ENCODE measurements at regions not wholly inside any gene's neighbourhood (a gene's known extent, or its start where the extent isn't known, plus 50 kb on each side); places are given as distances from the start of the nearest gene placed in this dataset.

GRCh38 chr2:120893811-120894584 is 158.3 kb downstream of the GLI2 start:
- no peak for FAIRE-seq
- intact Hi-C loops (cut with micrococcal nuclease; ENCODE audit: unreplicated experiment) = no loop called here

DNA sequence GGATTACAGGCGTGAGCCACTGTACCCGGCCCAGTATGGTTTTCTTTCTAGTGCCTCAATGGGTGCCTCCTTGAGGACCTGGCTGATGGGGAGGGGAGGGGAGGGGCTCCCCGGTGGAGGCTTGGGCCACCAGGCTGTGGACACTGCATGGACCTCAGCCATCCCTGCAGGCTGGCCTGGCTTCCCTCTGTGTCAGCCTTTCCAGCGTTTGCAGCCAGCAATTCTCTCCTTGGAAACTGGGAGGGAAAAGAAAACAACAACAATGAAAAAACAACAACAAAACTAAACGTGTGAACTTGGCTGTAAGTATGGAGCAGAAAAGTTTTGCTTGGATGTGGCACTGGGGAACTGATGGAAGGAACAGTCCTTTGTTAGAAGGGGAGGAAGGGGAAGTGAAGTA is 159.3 kb downstream of the GLI2 start:
- ATAC-seq (no peak), FAIRE-seq (no peak), DNase-seq (ENCODE audit: low read depth, low spot score) (no peak)
- Histone ChIP-seq H2AFZ (ENCODE audit: control insufficient read depth, low read depth, low read length) (no peak overlapping the region), H3K36me3 (ENCODE audit: control insufficient read depth in 2 of 2, insufficient read depth in 2 of 2, low read length in 1 of 2) (no peaks in the 10 kb centered on the region), H3K79me2 (ENCODE audit: control insufficient read depth, insufficient read depth, low read length) (no peaks in the 10 kb centered on the region), H4K20me1 (ENCODE audit: control insufficient read depth, insufficient read depth) (no peaks in the 10 kb centered on the region), H3K4me3 (no peak overlapping the region), H3K4me2 (ENCODE audit: control insufficient read depth, insufficient read depth) (no peak overlapping the region), H3K9ac (ENCODE audit: control insufficient read depth, insufficient read depth, low read length) (no peak overlapping the region), H3K27me3 (replicated peaks in 1 of 2; ENCODE audit: control insufficient read depth in 2 of 2, insufficient read depth in 2 of 2, low read length in 1 of 2) (peaks cover 0 to 3% of the 10 kb centered on the region in 2 experiments; a peak in 2 of 4 replicates), H3K4me1 (ENCODE audit: control insufficient read depth, insufficient read depth, low read length) (no peaks in the 10 kb centered on the region), H3K27ac (ENCODE audit: control insufficient read depth, insufficient read depth) (no peak overlapping the region), H3K9me3 (replicated peaks; ENCODE audit: control insufficient read depth, insufficient read depth, low read length) (no peaks in the 10 kb centered on the region)
- BruUV-seq (replicated peaks) = no TSS peak
- intact Hi-C loops (cut with micrococcal nuclease; ENCODE audit: unreplicated experiment) (no loop called here), in situ Hi-C loops (cut with MboI) (no loop called here)
- POLR2A ChIA-PET = no interaction called here
- CTCF ChIA-PET = no interaction called here
- SMC1A ChIA-PET (ENCODE audit: uncharacterized antibody, unreplicated experiment) = no interaction called here
- RAD21 ChIA-PET (ENCODE audit: unreplicated experiment) = no interaction called here
- 13% methylated on average over 5 of the region's 5 CpGs for WGBS (ENCODE audit: insufficient coverage, insufficient replicate concordance, low lambda C conversion rate, missing lambda C conversion rate)
- no peak for TF ChIP-seq POLR2AphosphoS2 (IDR thresholded peaks at IDR 0.05; ENCODE audit: low read depth, low read length)
- no peak for TF ChIP-seq BHLHE40 (IDR thresholded peaks at IDR 0.05; ENCODE audit: borderline replicate concordance in 1 of 2, low read depth in 2 of 2, low read length in 1 of 2)
- no peak for TF ChIP-seq ZSCAN29 (IDR thresholded peaks at IDR 0.05)
- no peak for TF ChIP-seq IKZF1 (conservative IDR thresholded peaks at IDR 0.05)
- no peak for TF ChIP-seq BCLAF1 (IDR thresholded peaks at IDR 0.05)

More at GRCh38 chr2:120893811-120894584, 158.3 kb downstream of the GLI2 start:
- no peaks in the 10 kb centered on the region for H3K79me2 ChIP-seq (ENCODE audit: control insufficient read depth, insufficient read depth, low read length)
- no peak overlapping the region for H3K4me2 ChIP-seq (ENCODE audit: control insufficient read depth, insufficient read depth)
- POLR2A ChIA-PET = no interaction called here
- DNase-seq (ENCODE audit: low read depth, low spot score) (no peak), ATAC-seq (no peak)
- H3K9me3 ChIP-seq (replicated peaks; ENCODE audit: control insufficient read depth, insufficient read depth, low read length) = no peaks in the 10 kb centered on the region
- RAD21 ChIA-PET (ENCODE audit: unreplicated experiment) = no interaction called here
- H3K4me3 ChIP-seq = no peak overlapping the region
- H2AFZ ChIP-seq (ENCODE audit: control insufficient read depth, low read depth, low read length) = no peak overlapping the region
- CTCF ChIA-PET = no interaction called here
- H3K27me3 ChIP-seq (replicated peaks in 1 of 2; ENCODE audit: control insufficient read depth in 2 of 2, insufficient read depth in 2 of 2, low read length in 1 of 2) = peaks cover 3% of the 10 kb centered on the region in 2 experiments; a peak in 2 of 4 replicates
- in situ Hi-C loops (cut with MboI) = no loop called here
- 41% methylated on average over 17 of the region's 18 CpGs for whole genome bisulfite sequencing (ENCODE audit: insufficient coverage, insufficient replicate concordance, low lambda C conversion rate, missing lambda C conversion rate)
- no TSS peak for BruUV-seq (replicated peaks)
- no peaks in the 10 kb centered on the region for H4K20me1 ChIP-seq (ENCODE audit: control insufficient read depth, insufficient read depth)
- no peaks in the 10 kb centered on the region for H3K36me3 ChIP-seq (ENCODE audit: control insufficient read depth in 2 of 2, insufficient read depth in 2 of 2, low read length in 1 of 2)
- H3K9ac ChIP-seq (ENCODE audit: control insufficient read depth, insufficient read depth, low read length) = no peak overlapping the region
- no peak overlapping the region for H3K27ac ChIP-seq (ENCODE audit: control insufficient read depth, insufficient read depth)
- no peak for TF ChIP-seq FOS (IDR thresholded peaks at IDR 0.05; ENCODE audit: borderline replicate concordance, extremely low read depth, insufficient read length)
- no peak for TF ChIP-seq ELK1 (IDR thresholded peaks at IDR 0.05; ENCODE audit: low read depth, low read length)
- no peak for TF ChIP-seq GABPA (IDR thresholded peaks at IDR 0.05; ENCODE audit: low read depth)
- no peak for TF ChIP-seq JUND (IDR thresholded peaks at IDR 0.05; ENCODE audit: low read depth, low read length)
- H3K4me1 ChIP-seq (ENCODE audit: control insufficient read depth, insufficient read depth, low read length) = no peaks in the 10 kb centered on the region
- SMC1A ChIA-PET (ENCODE audit: uncharacterized antibody, unreplicated experiment) = no interaction called here
